Stimulated activated CD4-positive, alpha-beta T cell treated with anti-CD3 and anti-CD28 coated beads, TNF-alpha, amount 100 ng/mL, for 48 hours (primary cell): ENCODE measurements at regions not wholly inside any gene's neighbourhood (a gene's known extent, or its start where the extent isn't known, plus 50 kb on each side); places are given as distances from the start of the nearest gene placed in this dataset.

Source experiments
- DNase-seq, 3 donors: peaks; one replicate each; pipeline ENCODE4 v3.0.0-alpha.2; 2020; ENCODE audit warnings: low read depth in 3 of 3

GRCh38 chr14:61941421-61942150, 179.4 kb downstream of the SNAPC1 start:
- DNase-seq: no peak

GRCh38 chr14:61948376-61948775, 186.2 kb downstream of the SNAPC1 start:
- DNase-seq: no peak

GRCh38 chr14:61950340-61950739, 188.1 kb downstream of the SNAPC1 start:
- no peak for DNase-seq

GRCh38 chr14:61953602-61954001, 191.4 kb downstream of the SNAPC1 start:
- DNase-seq: no peak

- DNase-seq: no peak
Measured at GRCh38 chr14:61954306-61954705, 192.1 kb downstream of the SNAPC1 start.

- no peak for DNase-seq
Measured at GRCh38 chr14:61956517-61956916, 194.3 kb downstream of the SNAPC1 start.

- DNase-seq: no peak
Measured at GRCh38 chr14:61959348-61959747, 197.1 kb downstream of the SNAPC1 start.

- DNase-seq: no peak
Measured at GRCh38 chr14:61961369-61961768, 199.1 kb downstream of the SNAPC1 start.

GRCh38 chr14:61963926-61964325, 201.7 kb downstream of the SNAPC1 start:
- DNase-seq: no peak

- DNase-seq: no peak
Measured at GRCh38 chr14:61965030-61965745, 203.0 kb downstream of the SNAPC1 start.

- no peak for DNase-seq
Measured at GRCh38 chr14:61968207-61968606, 206.0 kb downstream of the SNAPC1 start.

GRCh38 chr14:61972711-61973110, 210.5 kb downstream of the SNAPC1 start:
- DNase-seq: no peak

- DNase-seq: no peak
Measured at GRCh38 chr14:61973981-61974380, 211.8 kb downstream of the SNAPC1 start.

- DNase-seq: no peak
Measured at GRCh38 chr14:61977217-61977616, 215.0 kb downstream of the SNAPC1 start.

- no peak for DNase-seq
Measured at GRCh38 chr14:61988240-61988639, 226.0 kb downstream of the SNAPC1 start.

- DNase-seq: no peak
Measured at GRCh38 chr14:61992139-61992538, 229.9 kb downstream of the SNAPC1 start.

GRCh38 chr14:61992926-61993325, 230.7 kb downstream of the SNAPC1 start:
- no peak for DNase-seq

GRCh38 chr14:61994589-61994988, 232.4 kb downstream of the SNAPC1 start:
- no peak for DNase-seq

GRCh38 chr14:61996753-61997152, 234.5 kb downstream of the SNAPC1 start:
- no peak for DNase-seq

- DNase-seq: no peak
Measured at GRCh38 chr14:61997161-61997560, 234.9 kb downstream of the SNAPC1 start.

- no peak for DNase-seq
Measured at GRCh38 chr14:62001963-62002362, 239.7 kb downstream of the SNAPC1 start.

- DNase-seq: peak in 2 of 3 donors; percentile 1 to 6
Measured at GRCh38 chr14:62002642-62003041, 240.4 kb downstream of the SNAPC1 start.

GRCh38 chr14:62003701-62004100, 241.5 kb downstream of the SNAPC1 start:
- DNase-seq: no peak
